ENCODE measurements at regions not wholly inside any gene's neighbourhood (a gene's known extent, or its start where the extent isn't known, plus 50 kb on each side); places are given as distances from the start of the nearest gene placed in this dataset.
"Not testable (repeated sequence)": the region's sequence is repeated elsewhere in the genome, so short reads cannot be mapped to it uniquely, and the experiment has no call there.

- DNase-seq, result no peak
Observed at GRCh38 chr2:147603447-147603846, 241.4 kb upstream of the ACVR2A start.

DNA sequence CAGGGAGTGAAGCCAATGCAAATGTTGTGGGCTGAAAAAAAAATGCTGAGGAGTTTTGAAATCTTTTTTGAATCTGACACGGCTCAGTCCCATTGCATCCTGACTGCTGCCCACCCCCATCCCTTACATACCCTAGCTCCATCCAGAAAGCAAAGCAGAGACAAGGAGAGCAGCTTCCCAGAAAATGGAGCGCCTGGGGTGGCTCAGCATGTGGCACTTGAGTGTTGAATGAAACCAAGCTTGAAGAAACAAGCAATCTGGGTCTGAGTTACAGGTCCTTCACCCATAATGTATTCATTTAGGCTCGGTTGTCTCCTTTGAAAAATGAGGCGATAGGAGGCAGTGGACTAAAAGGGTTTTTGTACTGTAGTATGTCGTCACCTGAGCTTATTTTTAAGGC lies 244.2 kb upstream of the ACVR2A start:
- DNase-seq, result no peak

DNA sequence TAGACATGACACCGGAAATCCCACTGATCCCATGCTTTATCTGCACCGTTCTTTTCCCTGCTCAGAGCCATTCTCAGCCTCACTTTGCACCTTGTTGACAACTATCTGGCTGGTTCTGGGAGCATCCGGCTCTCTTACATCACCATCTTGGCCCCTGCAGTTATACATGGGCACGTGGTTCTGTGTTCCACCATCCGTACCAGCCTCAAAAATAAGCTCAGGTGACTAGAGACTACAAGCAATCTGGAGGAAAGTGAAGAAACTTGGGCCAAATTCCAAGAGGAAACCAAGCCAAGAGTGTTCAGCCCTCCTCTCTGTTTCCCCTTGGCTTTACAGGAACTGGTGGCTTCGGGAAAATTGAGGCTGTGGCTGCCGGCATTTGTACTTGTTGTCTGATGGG lies 244.6 kb upstream of the ACVR2A start:
- DNase-seq, result no peak

- DNase-seq, result no peak
Observed at GRCh38 chr2:147595200-147595599, 249.6 kb upstream of the ACVR2A start.

GRCh38 chr2:147594038-147594437 lies 250.8 kb upstream of the ACVR2A start:
- no peak for DNase-seq

DNA sequence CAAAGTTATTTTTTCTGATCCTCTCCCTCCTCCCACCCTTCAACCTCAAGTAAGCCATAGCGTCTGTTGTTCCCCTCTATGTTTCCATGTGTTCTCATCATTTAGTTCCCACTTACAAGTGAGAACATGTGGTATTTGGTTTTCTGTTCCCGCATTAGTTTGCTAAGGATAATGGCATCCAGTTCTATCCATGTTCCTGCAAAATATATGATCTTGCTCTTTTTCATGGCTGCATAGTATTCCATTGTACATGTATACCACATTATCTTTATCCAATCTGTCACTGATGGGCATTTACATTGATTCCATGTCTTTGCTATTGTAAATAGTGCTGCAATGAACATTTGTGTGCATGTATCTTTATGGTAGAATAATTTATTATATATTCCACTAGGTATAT lies 252.0 kb upstream of the ACVR2A start:
- not testable (repeated sequence) for DNase-seq

DNA sequence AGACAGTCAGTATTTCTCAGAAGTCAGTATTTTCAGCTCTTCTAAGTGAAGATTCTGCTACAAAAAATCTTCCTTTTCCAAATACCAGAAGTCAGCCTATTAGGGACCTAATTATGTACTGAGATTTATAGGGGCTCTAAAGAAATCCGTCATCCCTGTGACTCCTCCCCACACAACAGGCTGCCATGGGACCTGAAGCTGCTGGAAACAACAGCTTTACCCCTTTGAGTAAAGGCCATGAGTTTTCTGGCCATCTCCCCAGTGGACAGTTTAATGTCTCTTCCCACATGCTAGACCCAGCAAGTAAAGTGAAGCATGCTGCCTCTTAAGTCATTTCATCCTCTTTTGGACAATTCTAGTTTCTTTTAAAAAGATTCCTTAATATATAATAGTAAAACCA lies 255.7 kb upstream of the ACVR2A start:
- no peak for DNase-seq

DNA sequence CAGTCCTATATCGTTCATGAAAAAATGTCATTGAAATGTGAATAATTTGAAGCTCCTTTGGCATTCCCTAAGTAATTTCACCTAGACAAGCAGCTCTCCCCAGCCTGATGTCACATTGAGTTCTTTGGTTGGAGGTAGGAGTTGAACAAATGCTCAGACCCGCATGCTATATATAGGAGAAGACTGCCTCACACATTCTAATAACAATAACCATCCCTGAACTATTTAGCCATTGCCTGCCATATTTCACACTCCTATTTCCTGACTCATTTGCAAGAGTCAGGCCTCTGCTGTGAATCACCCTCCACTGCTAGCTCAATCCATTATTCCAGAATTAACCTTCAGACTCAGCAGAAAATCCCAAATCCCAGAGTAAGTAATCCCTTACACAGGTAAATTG lies 256.6 kb upstream of the ACVR2A start:
- DNase-seq, result no peak

GRCh38 chr2:147578529-147578928 lies 266.3 kb upstream of the ACVR2A start:
- DNase-seq, result no peak

DNA sequence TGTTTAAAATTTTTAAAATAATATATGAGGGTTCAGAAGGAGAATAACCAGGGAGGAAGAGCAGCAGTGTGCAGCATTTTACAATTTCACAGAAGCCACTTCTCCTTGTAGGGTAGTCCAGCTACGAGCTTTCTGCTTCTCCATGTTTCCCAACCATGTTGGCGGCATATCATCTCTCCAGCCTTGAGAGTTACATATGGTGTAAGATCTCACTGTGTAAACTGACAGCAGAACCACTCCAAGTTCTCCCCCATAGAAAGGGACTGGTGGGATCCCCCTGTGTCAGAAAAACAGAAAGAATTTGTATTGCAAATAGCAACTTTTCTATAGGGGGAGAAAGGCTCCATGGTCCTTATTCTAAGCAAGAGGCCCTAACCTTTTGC lies 266.8 kb upstream of the ACVR2A start:
- DNase-seq, result no peak

GRCh38 chr2:147577323-147577997 lies 267.4 kb upstream of the ACVR2A start:
- DNase-seq, result no peak

- no peak for DNase-seq
Observed at GRCh38 chr2:147575106-147575505, 269.7 kb upstream of the ACVR2A start.

DNA sequence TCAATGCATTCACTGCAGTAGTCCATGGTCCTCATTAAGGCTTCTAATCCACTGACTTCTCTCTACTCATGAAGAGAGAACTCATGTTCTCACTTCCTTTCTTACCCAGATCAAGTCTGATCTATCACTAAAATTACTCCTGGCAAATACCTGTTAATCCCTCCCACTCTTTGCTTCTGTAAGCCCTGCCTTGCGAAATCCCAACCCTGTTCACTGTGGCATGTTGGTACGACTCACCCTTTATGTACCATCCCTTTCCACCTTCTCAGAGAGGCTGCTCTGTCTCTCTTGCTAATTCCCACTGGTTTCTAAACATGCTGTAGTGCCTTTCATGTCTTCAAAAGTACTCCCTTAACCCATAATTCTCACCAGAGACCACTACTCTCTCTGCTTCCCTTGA lies 272.2 kb upstream of the ACVR2A start:
- no peak for DNase-seq

DNA sequence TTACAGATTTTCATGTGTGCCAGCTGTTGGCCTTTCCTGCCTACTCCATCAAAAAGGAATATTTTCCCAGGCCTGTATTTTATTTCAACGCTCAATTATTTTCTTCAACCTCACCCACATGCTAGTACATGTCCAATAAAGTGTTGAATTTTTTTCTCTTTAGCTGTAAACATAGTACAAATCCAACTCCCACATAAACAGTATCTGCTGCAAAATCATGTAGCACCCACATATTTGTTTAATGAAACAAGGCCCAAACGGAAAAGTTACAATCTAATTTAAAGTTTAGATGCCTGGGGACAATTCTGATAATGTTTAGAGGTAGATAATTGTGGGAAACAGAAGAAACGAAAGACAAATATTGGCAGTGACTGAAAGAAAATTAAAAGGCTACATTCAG lies 275.4 kb upstream of the ACVR2A start:
- no peak for DNase-seq

GRCh38 chr2:147568109-147568508 lies 276.7 kb upstream of the ACVR2A start:
- DNase-seq, result no peak

GRCh38 chr2:147567136-147567535 lies 277.7 kb upstream of the ACVR2A start:
- no peak for DNase-seq

DNA sequence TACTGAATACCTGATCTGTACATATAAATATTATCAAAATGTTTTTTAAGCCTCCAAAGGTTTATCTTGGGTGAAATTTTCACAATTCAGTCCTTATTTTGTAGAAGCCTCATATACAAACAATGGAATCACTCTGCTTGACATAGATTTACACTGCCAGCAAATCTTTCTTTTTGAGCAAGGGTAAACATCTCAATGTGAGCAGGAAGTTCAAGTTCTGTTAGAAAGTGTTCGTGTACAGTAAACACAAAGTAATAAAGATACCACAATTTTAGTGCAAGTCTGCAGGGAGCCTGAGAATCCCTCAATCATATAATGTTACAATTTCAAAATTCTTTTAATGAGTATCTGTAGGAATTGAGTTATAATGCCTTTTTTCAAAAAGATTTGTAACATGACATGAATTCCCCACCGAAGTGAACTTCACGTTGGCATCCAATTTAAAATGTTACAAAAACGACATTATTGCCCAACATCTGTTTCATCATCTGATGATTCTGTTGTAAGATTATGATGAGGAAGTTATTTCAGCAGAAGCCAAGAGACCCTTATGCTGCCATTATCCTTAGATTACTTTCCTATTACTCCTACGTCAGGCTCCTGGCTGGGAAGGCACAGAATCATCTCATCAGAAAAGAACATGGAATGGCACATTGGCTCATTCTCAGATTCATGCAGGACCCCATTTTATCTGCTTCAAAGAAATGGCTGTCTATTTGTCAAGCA lies 283.9 kb upstream of the ACVR2A start:
- DNase-seq, result peak; percentile 65 to 73

- no peak for DNase-seq
Observed at GRCh38 chr2:147559070-147559725, 285.6 kb upstream of the ACVR2A start.

DNA sequence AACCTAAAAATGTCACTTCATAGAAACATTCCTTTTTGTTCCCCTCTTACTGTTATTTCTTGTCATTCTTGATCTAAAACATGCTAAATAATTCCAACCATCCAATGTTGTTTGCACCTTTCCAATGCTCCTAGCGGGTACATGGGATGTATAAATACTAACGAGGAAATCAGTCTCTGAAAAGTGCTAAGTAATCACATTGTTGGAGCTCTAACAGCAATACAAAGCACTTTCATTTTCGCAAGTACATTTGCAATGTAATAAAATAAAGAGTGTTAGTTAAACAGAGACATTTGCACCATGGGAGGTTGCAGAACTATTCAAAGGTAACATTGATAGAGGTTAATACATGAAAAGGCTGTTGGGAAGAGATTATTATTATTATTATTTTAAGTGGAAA lies 286.2 kb upstream of the ACVR2A start:
- DNase-seq, result no peak

DNA sequence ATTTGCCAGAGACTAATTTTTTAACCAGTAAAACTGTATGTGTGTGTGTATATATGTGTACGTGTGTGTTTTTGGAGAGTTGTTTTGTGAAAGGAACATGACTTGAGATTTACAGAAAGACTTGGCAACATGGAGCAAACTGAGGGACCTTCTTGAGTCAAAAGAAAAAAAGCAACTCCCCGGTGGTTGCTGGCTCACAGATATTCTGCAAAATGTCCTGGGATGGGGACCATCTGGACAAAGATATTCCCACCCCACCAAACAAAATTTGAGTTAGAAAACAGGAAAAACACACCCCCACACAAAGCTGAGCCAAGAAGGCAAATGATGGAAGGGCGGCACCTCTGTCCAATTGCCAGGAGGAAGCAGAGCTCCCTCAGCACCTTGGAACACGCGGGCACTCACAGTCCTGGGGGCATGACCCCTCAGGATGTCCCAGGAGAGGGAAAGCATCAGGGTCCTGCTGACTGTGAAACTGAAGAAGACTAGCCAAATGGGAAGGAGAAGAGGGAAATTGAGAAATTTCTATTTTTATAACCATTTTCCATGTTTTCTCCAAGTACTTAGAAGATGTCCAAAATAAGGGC lies 290.2 kb upstream of the ACVR2A start:
- DNase-seq, result no peak

GRCh38 chr2:147553775-147554271 lies 291.0 kb upstream of the ACVR2A start:
- no peak for DNase-seq

DNA sequence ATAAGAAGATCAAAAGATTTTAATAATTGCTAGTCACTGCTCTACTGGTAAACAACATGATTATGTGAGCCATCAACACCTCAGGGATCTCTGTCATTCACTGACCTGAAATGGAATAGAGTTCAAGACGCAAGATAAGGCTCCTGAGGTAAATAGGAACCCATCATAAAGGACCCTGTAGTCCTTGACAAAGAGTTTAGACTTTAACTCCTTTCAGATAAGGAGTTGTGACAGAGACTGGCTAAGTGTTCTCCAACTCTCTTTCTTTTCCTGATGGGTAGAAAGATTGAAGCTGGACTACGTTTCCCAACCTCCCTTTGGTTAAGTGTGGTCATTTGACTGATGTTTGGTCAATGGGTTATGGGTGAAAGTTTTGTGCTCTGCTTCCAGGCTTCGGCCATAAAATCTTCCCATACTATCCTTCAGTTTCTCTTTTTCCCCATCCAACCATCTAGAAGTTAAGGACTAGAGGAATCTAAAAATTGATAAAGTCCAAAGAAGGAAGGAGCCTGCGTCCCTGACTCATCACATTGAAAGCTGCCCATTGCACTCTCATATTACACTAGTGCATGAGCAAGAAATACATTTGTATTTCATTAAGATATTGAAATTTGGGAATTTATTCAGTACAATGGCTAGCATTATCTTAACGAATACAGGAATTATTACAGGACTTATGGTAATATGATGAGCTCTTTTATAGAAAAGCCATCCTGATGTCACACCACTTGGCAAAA lies 293.7 kb upstream of the ACVR2A start:
- no peak for DNase-seq

DNA sequence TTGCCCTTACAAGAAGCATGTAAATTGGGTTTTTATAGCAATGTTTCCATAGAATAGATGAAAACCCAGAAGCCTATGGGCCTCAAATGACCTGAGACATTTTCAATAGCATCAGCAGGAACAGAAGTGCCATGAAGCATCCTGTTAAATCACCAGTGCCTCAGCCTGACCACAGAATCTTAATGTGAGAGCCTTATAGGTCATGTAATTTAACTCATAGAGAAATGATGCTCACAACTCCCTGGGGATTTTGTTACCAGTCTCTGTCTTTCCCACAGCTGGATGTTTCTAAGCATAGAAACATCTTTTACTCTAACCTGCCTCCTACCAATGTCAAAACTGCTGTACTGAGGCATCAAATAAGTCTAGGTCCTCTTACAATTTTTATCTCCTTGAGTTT lies 295.8 kb upstream of the ACVR2A start:
- DNase-seq, result no peak
